ENCODE measurements at regions not wholly inside any gene's neighbourhood (a gene's known extent, or its start where the extent isn't known, plus 50 kb on each side); places are given as distances from the start of the nearest gene placed in this dataset.

- no peak overlapping the region for H4K8ac ChIP-seq (ENCODE audit: low read depth, low read length)
- no peak overlapping the region for H2BK120ac ChIP-seq (ENCODE audit: low read depth, low read length)
- no peak overlapping the region for H3K18ac ChIP-seq (ENCODE audit: low read length)
- H3K9me3 ChIP-seq (replicated peaks in 1 of 2; ENCODE audit: control insufficient read depth in 2 of 2, insufficient read depth in 1 of 2, low read depth in 1 of 2, low read length in 2 of 2): no peaks in the 10 kb centered on the region
- H3K27ac ChIP-seq (replicated peaks; ENCODE audit: low read length): no peak overlapping the region
- H2BK12ac ChIP-seq (ENCODE audit: low read length): no peak overlapping the region
- no peak overlapping the region for H4K91ac ChIP-seq (ENCODE audit: low read depth, low read length, poor library complexity)
- no peak overlapping the region for H2AK5ac ChIP-seq (ENCODE audit: low read depth, low read length)
- no peak overlapping the region for H3K4ac ChIP-seq (ENCODE audit: low read length)
- H3K79me1 ChIP-seq (ENCODE audit: low read depth, low read length): no peaks in the 10 kb centered on the region
- no CpG with 5 or more reads among the region's 3 CpGs for WGBS, 2 donors (ENCODE audit: extremely low coverage in 2 of 2, insufficient read length in 2 of 2, insufficient replicate concordance in 1 of 2)
- H2BK15ac ChIP-seq (ENCODE audit: low read length): no peak overlapping the region
- no peaks in the 10 kb centered on the region for H3K4me1 ChIP-seq (ENCODE audit: control insufficient read depth in 2 of 2, insufficient read depth in 1 of 2, low read depth in 1 of 2, low read length in 2 of 2)
- H3K4me3 ChIP-seq (ENCODE audit: low read length in 2 of 2): no peak overlapping the region
- no peak overlapping the region for H3K9ac ChIP-seq (ENCODE audit: low read depth, low read length, poor library complexity)
- no peaks in the 10 kb centered on the region for H3K27me3 ChIP-seq (ENCODE audit: control insufficient read depth in 3 of 3, insufficient read depth in 3 of 3, low read depth in 1 of 3, low read length in 3 of 3)
- H2AFZ ChIP-seq (ENCODE audit: low read length): peak overlapping the region; percentile 13
- no peak overlapping the region for H3K14ac ChIP-seq (ENCODE audit: low read length)
- H2BK5ac ChIP-seq (ENCODE audit: low read length): no peak overlapping the region
- no peak overlapping the region for H3K4me2 ChIP-seq (ENCODE audit: insufficient read depth, low read length, poor library complexity, severe bottlenecking)
- no peak for DNase-seq (ENCODE audit: low spot score)
- H3K23ac ChIP-seq (ENCODE audit: low read depth, low read length, poor library complexity): no peak overlapping the region
- no peaks in the 10 kb centered on the region for H3K36me3 ChIP-seq (replicated peaks in 1 of 2; ENCODE audit: control insufficient read depth in 2 of 2, insufficient read depth in 2 of 2, low read length in 2 of 2)
These were observed 317.4 kb upstream of the UBE2E3 start for GRCh38 chr2:180662941-180663471.

DNA sequence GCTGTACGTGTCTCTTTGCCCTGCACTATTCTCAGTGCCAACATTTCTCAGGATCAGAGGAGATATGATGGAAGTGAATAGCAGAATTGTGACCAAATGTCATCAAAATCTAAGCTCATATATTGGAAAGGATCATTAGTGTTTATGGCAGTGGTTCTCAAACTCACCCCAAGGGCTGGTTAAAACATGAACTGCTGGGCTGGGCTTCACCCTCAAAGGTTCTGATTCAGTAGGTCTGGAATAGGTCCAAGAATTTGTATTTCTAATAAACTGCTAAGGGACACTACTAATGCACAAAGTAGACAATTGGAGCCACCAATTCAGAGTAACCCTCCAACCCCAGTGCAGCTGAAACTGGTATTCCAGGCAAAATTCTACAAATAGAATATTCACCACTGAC is 317.9 kb upstream of the UBE2E3 start:
- no peak overlapping the region for H3K18ac ChIP-seq (ENCODE audit: low read length)
- no peak overlapping the region for H2AFZ ChIP-seq (ENCODE audit: low read length)
- no peak overlapping the region for H3K27ac ChIP-seq (replicated peaks; ENCODE audit: low read length)
- no peak overlapping the region for H2AK5ac ChIP-seq (ENCODE audit: low read depth, low read length)
- no peak for DNase-seq (ENCODE audit: low spot score)
- H3K4me2 ChIP-seq (ENCODE audit: insufficient read depth, low read length, poor library complexity, severe bottlenecking): no peak overlapping the region
- H3K27me3 ChIP-seq (ENCODE audit: control insufficient read depth in 3 of 3, insufficient read depth in 3 of 3, low read depth in 1 of 3, low read length in 3 of 3): no peaks in the 10 kb centered on the region
- H2BK12ac ChIP-seq (ENCODE audit: low read length): no peak overlapping the region
- H4K8ac ChIP-seq (ENCODE audit: low read depth, low read length): no peak overlapping the region
- no peak overlapping the region for H3K9ac ChIP-seq (ENCODE audit: low read depth, low read length, poor library complexity)
- H2BK15ac ChIP-seq (ENCODE audit: low read length): no peak overlapping the region
- no peak overlapping the region for H3K23ac ChIP-seq (ENCODE audit: low read depth, low read length, poor library complexity)
- H3K14ac ChIP-seq (ENCODE audit: low read length): no peak overlapping the region
- WGBS, 2 donors (ENCODE audit: extremely low coverage in 2 of 2, insufficient read length in 2 of 2, insufficient replicate concordance in 1 of 2): no CpG with 5 or more reads among the region's 1 CpG
- H3K4me1 ChIP-seq (ENCODE audit: control insufficient read depth in 2 of 2, insufficient read depth in 1 of 2, low read depth in 1 of 2, low read length in 2 of 2): no peaks in the 10 kb centered on the region
- H3K4me3 ChIP-seq (ENCODE audit: low read length in 2 of 2): no peak overlapping the region
- no peak overlapping the region for H2BK120ac ChIP-seq (ENCODE audit: low read depth, low read length)
- H2BK5ac ChIP-seq (ENCODE audit: low read length): no peak overlapping the region
- no peaks in the 10 kb centered on the region for H3K36me3 ChIP-seq (replicated peaks in 1 of 2; ENCODE audit: control insufficient read depth in 2 of 2, insufficient read depth in 2 of 2, low read length in 2 of 2)
- H3K79me1 ChIP-seq (ENCODE audit: low read depth, low read length): no peaks in the 10 kb centered on the region
- H3K4ac ChIP-seq (ENCODE audit: low read length): no peak overlapping the region
- no peak overlapping the region for H4K91ac ChIP-seq (ENCODE audit: low read depth, low read length, poor library complexity)
- H3K9me3 ChIP-seq (replicated peaks in 1 of 2; ENCODE audit: control insufficient read depth in 2 of 2, insufficient read depth in 1 of 2, low read depth in 1 of 2, low read length in 2 of 2): no peaks in the 10 kb centered on the region

- Histone ChIP-seq H3K36me3 (replicated peaks in 1 of 2; ENCODE audit: control insufficient read depth in 2 of 2, insufficient read depth in 2 of 2, low read length in 2 of 2) (no peaks in the 10 kb centered on the region), H3K23ac (ENCODE audit: low read depth, low read length, poor library complexity) (no peak overlapping the region), H3K4me1 (ENCODE audit: control insufficient read depth in 2 of 2, insufficient read depth in 1 of 2, low read depth in 1 of 2, low read length in 2 of 2) (no peaks in the 10 kb centered on the region), H2AK5ac (ENCODE audit: low read depth, low read length) (no peak overlapping the region), H3K4me3 (ENCODE audit: low read length in 2 of 2) (no peak overlapping the region), H3K9ac (ENCODE audit: low read depth, low read length, poor library complexity) (no peak overlapping the region), H2AFZ (ENCODE audit: low read length) (no peak overlapping the region), H4K8ac (ENCODE audit: low read depth, low read length) (no peak overlapping the region), H3K27ac (replicated peaks; ENCODE audit: low read length) (no peak overlapping the region), H3K4me2 (ENCODE audit: insufficient read depth, low read length, poor library complexity, severe bottlenecking) (no peak overlapping the region), H3K14ac (ENCODE audit: low read length) (no peak overlapping the region), H3K27me3 (ENCODE audit: control insufficient read depth in 3 of 3, insufficient read depth in 3 of 3, low read depth in 1 of 3, low read length in 3 of 3) (no peaks in the 10 kb centered on the region), H2BK12ac (ENCODE audit: low read length) (no peak overlapping the region), H4K91ac (ENCODE audit: low read depth, low read length, poor library complexity) (no peak overlapping the region), H3K4ac (ENCODE audit: low read length) (no peak overlapping the region), H3K9me3 (replicated peaks in 1 of 2; ENCODE audit: control insufficient read depth in 2 of 2, insufficient read depth in 1 of 2, low read depth in 1 of 2, low read length in 2 of 2) (no peaks in the 10 kb centered on the region), H2BK5ac (ENCODE audit: low read length) (no peak overlapping the region), H3K79me1 (ENCODE audit: low read depth, low read length) (no peaks in the 10 kb centered on the region), H2BK120ac (ENCODE audit: low read depth, low read length) (no peak overlapping the region), H3K18ac (ENCODE audit: low read length) (no peak overlapping the region), H2BK15ac (ENCODE audit: low read length) (no peak overlapping the region)
- WGBS, 2 donors (ENCODE audit: extremely low coverage in 2 of 2, insufficient read length in 2 of 2, insufficient replicate concordance in 1 of 2): no CpG with 5 or more reads among the region's 1 CpG
- DNase-seq (ENCODE audit: low spot score): no peak
These were observed 318.7 kb upstream of the UBE2E3 start for GRCh38 chr2:180661686-180662030.

DNA sequence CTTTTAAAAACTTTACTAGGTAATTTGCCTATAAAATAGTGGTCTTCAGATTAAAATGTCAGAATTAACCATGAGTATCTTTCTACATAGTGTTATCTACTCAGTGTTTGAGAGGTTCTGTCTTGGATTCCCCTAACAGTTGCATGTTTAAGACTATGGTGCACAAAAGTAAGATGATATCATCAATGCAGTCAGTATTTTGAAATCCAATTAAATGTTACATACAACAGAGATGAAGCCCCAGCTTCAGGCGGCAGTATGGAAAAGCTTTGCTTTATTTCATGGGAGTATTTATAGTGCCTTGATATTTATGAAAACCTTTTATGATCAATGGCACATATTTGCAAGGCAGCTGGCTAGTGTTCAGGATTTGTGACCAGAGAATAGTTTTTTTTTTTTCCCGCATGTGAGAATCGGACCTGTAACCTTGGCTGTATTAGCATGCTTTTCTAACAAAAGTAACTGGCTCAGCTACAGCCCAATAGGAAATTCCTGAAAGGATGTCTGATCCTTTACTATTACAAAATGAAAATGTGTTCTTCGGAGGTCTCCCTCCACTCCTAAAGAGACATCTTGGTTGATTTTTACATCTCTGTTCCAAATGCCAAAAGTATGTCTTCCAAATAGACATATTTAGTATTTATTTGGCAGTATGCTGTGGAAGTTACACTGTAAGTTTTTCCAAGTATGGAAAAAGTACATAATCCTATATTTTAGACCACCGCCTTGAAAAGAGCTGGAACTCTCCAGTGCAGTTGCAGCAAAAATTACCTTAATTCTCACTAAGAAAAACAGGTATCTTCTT is 319.3 kb upstream of the UBE2E3 start:
- Histone ChIP-seq H2BK15ac (ENCODE audit: low read length) (no peak overlapping the region), H3K4me2 (ENCODE audit: insufficient read depth, low read length, poor library complexity, severe bottlenecking) (no peak overlapping the region), H2BK120ac (ENCODE audit: low read depth, low read length) (no peak overlapping the region), H3K27ac (replicated peaks; ENCODE audit: low read length) (no peak overlapping the region), H4K91ac (ENCODE audit: low read depth, low read length, poor library complexity) (no peak overlapping the region), H3K36me3 (replicated peaks in 1 of 2; ENCODE audit: control insufficient read depth in 2 of 2, insufficient read depth in 2 of 2, low read length in 2 of 2) (no peaks in the 10 kb centered on the region), H3K27me3 (ENCODE audit: control insufficient read depth in 3 of 3, insufficient read depth in 3 of 3, low read depth in 1 of 3, low read length in 3 of 3) (no peaks in the 10 kb centered on the region), H3K23ac (ENCODE audit: low read depth, low read length, poor library complexity) (no peak overlapping the region), H3K4me3 (ENCODE audit: low read length in 2 of 2) (no peak overlapping the region), H4K8ac (ENCODE audit: low read depth, low read length) (no peak overlapping the region), H3K18ac (ENCODE audit: low read length) (no peak overlapping the region), H2AK5ac (ENCODE audit: low read depth, low read length) (no peak overlapping the region), H2BK12ac (ENCODE audit: low read length) (no peak overlapping the region), H2AFZ (ENCODE audit: low read length) (no peak overlapping the region), H3K14ac (ENCODE audit: low read length) (no peak overlapping the region), H3K4ac (ENCODE audit: low read length) (no peak overlapping the region), H2BK5ac (ENCODE audit: low read length) (no peak overlapping the region), H3K9me3 (replicated peaks in 1 of 2; ENCODE audit: control insufficient read depth in 2 of 2, insufficient read depth in 1 of 2, low read depth in 1 of 2, low read length in 2 of 2) (no peaks in the 10 kb centered on the region), H3K79me1 (ENCODE audit: low read depth, low read length) (no peaks in the 10 kb centered on the region), H3K4me1 (ENCODE audit: control insufficient read depth in 2 of 2, insufficient read depth in 1 of 2, low read depth in 1 of 2, low read length in 2 of 2) (no peaks in the 10 kb centered on the region), H3K9ac (ENCODE audit: low read depth, low read length, poor library complexity) (no peak overlapping the region)
- WGBS, 2 donors (ENCODE audit: extremely low coverage in 2 of 2, insufficient read length in 2 of 2, insufficient replicate concordance in 1 of 2): no CpG with 5 or more reads among the region's 5 CpGs
- DNase-seq (ENCODE audit: low spot score): no peak

Data from neuronal stem cell (in vitro differentiated cells).